ENCODE measurements at regions not wholly inside any gene's neighbourhood (a gene's known extent, or its start where the extent isn't known, plus 50 kb on each side); places are given as distances from the start of the nearest gene placed in this dataset.

- no peaks in the 10 kb centered on the region for H3K4me1 ChIP-seq (ENCODE audit: insufficient read depth, low read length)
- no peaks in the 10 kb centered on the region for H4K20me1 ChIP-seq (ENCODE audit: insufficient read depth, low read length)
- TF ChIP-seq EZH2 (IDR thresholded peaks at IDR 0.05; ENCODE audit: borderline replicate concordance, low read depth, low read length, severe bottlenecking) = no peak
- TF ChIP-seq, protein P1, sequence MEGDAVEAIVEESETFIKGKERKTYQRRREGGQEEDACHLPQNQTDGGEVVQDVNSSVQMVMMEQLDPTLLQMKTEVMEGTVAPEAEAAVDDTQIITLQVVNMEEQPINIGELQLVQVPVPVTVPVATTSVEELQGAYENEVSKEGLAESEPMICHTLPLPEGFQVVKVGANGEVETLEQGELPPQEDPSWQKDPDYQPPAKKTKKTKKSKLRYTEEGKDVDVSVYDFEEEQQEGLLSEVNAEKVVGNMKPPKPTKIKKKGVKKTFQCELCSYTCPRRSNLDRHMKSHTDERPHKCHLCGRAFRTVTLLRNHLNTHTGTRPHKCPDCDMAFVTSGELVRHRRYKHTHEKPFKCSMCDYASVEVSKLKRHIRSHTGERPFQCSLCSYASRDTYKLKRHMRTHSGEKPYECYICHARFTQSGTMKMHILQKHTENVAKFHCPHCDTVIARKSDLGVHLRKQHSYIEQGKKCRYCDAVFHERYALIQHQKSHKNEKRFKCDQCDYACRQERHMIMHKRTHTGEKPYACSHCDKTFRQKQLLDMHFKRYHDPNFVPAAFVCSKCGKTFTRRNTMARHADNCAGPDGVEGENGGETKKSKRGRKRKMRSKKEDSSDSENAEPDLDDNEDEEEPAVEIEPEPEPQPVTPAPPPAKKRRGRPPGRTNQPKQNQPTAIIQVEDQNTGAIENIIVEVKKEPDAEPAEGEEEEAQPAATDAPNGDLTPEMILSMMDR (IDR thresholded peaks at IDR 0.05; ENCODE audit: borderline replicate concordance, extremely low read depth, low read length, poor library complexity, severe bottlenecking) = no peak
- H3K4me2 ChIP-seq (ENCODE audit: insufficient read depth, low read length) = no peak overlapping the region
- H3K27me3 ChIP-seq (ENCODE audit: insufficient read depth, low read length, poor library complexity) = peaks cover 5% of the 10 kb centered on the region
- H3K4me3 ChIP-seq (ENCODE audit: low read depth in 1 of 2, low read length in 2 of 2) = no peak overlapping the region
- H3K27ac ChIP-seq (ENCODE audit: low read length) = no peak overlapping the region
- H3K79me2 ChIP-seq (ENCODE audit: insufficient read depth, low read length) = no peaks in the 10 kb centered on the region
- DNase-seq (no peak), ATAC-seq (ENCODE audit: insufficient read depth, low read depth) (no peak)
- no peak overlapping the region for H3K9ac ChIP-seq (ENCODE audit: low read depth, low read length)
- no peak overlapping the region for H2AFZ ChIP-seq (ENCODE audit: low read depth, low read length)
- H3K9me3 ChIP-seq (ENCODE audit: insufficient read depth, low read length, severe bottlenecking) = no peaks in the 10 kb centered on the region
- H3K36me3 ChIP-seq (ENCODE audit: insufficient read depth, low read length) = no peaks in the 10 kb centered on the region
Observed at GRCh38 chr15:96182736-96183513, 147.6 kb upstream of the NR2F2 start.

GRCh38 chr15:96183514-96183850, 147.0 kb upstream of the NR2F2 start:
- Histone ChIP-seq H4K20me1 (ENCODE audit: insufficient read depth, low read length) (no peaks in the 10 kb centered on the region), H3K9ac (ENCODE audit: low read depth, low read length) (no peak overlapping the region), H3K79me2 (ENCODE audit: insufficient read depth, low read length) (no peaks in the 10 kb centered on the region), H3K36me3 (ENCODE audit: insufficient read depth, low read length) (no peaks in the 10 kb centered on the region), H3K9me3 (ENCODE audit: insufficient read depth, low read length, severe bottlenecking) (no peaks in the 10 kb centered on the region), H3K27ac (ENCODE audit: low read length) (no peak overlapping the region), H2AFZ (ENCODE audit: low read depth, low read length) (no peak overlapping the region), H3K4me3 (ENCODE audit: low read depth in 1 of 2, low read length in 2 of 2) (no peak overlapping the region), H3K27me3 (ENCODE audit: insufficient read depth, low read length, poor library complexity) (peaks cover 5% of the 10 kb centered on the region), H3K4me1 (ENCODE audit: insufficient read depth, low read length) (no peaks in the 10 kb centered on the region), H3K4me2 (ENCODE audit: insufficient read depth, low read length) (no peak overlapping the region)
- no peak for TF ChIP-seq EZH2 (IDR thresholded peaks at IDR 0.05; ENCODE audit: borderline replicate concordance, low read depth, low read length, severe bottlenecking)
- TF ChIP-seq, protein P1 (IDR thresholded peaks at IDR 0.05; ENCODE audit: borderline replicate concordance, extremely low read depth, low read length, poor library complexity, severe bottlenecking) = no peak
- no peak for DNase-seq
- no peak for ATAC-seq (ENCODE audit: insufficient read depth, low read depth)

DNA sequence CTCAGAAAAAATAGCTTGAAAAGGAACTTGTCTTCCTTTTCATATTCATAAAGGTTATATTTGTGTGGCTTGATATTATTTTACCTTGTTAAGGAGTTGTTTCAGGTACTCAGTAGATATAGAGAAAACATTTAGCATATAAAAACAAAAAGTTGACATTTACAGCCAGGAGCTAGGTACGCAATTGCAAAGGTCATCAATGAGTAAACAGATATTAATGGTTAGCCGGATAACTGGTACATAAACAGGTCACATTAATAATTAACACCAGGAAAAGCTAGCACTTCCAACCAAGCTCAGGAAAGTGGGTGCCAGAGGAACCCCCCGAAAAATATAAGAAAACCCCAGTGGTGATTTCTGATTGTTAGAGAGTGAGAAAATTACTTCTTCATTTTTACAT, 146.6 kb upstream of the NR2F2 start:
- DNase-seq (no peak), ATAC-seq (ENCODE audit: insufficient read depth, low read depth) (no peak)
- TF ChIP-seq, protein P1 (IDR thresholded peaks at IDR 0.05; ENCODE audit: borderline replicate concordance, extremely low read depth, low read length, poor library complexity, severe bottlenecking) = no peak
- no peak for TF ChIP-seq EZH2 (IDR thresholded peaks at IDR 0.05; ENCODE audit: borderline replicate concordance, low read depth, low read length, severe bottlenecking)
- no peaks in the 10 kb centered on the region for H4K20me1 ChIP-seq (ENCODE audit: insufficient read depth, low read length)
- no peaks in the 10 kb centered on the region for H3K79me2 ChIP-seq (ENCODE audit: insufficient read depth, low read length)
- H3K4me1 ChIP-seq (ENCODE audit: insufficient read depth, low read length) = no peaks in the 10 kb centered on the region
- no peak overlapping the region for H3K4me2 ChIP-seq (ENCODE audit: insufficient read depth, low read length)
- no peak overlapping the region for H2AFZ ChIP-seq (ENCODE audit: low read depth, low read length)
- no peaks in the 10 kb centered on the region for H3K36me3 ChIP-seq (ENCODE audit: insufficient read depth, low read length)
- peaks cover 1% of the 10 kb centered on the region for H3K27me3 ChIP-seq (ENCODE audit: insufficient read depth, low read length, poor library complexity)
- no peak overlapping the region for H3K4me3 ChIP-seq (ENCODE audit: low read depth in 1 of 2, low read length in 2 of 2)
- no peak overlapping the region for H3K27ac ChIP-seq (ENCODE audit: low read length)
- H3K9ac ChIP-seq (ENCODE audit: low read depth, low read length) = no peak overlapping the region
- no peaks in the 10 kb centered on the region for H3K9me3 ChIP-seq (ENCODE audit: insufficient read depth, low read length, severe bottlenecking)
